ENCODE measurements at regions not wholly inside any gene's neighbourhood (a gene's known extent, or its start where the extent isn't known, plus 50 kb on each side); places are given as distances from the start of the nearest gene placed in this dataset.
"Not testable (repeated sequence)": the region's sequence is repeated elsewhere in the genome, so short reads cannot be mapped to it uniquely, and the experiment has no call there.

- no peak overlapping the region for H2BK120ac ChIP-seq (ENCODE audit: low read depth, low read length)
- no peak overlapping the region for H4K91ac ChIP-seq (ENCODE audit: low read depth, low read length, poor library complexity)
- H3K14ac ChIP-seq (ENCODE audit: low read length), result no peak overlapping the region
- no peak overlapping the region for H3K18ac ChIP-seq (ENCODE audit: low read length)
- no peaks in the 10 kb centered on the region for H3K27me3 ChIP-seq (ENCODE audit: control insufficient read depth in 3 of 3, insufficient read depth in 3 of 3, low read depth in 1 of 3, low read length in 3 of 3)
- WGBS, 2 donors (ENCODE audit: extremely low coverage in 2 of 2, insufficient read length in 2 of 2, insufficient replicate concordance in 1 of 2), result no CpG with 5 or more reads among the region's 2 CpGs
- H3K36me3 ChIP-seq (replicated peaks in 1 of 2; ENCODE audit: control insufficient read depth in 2 of 2, insufficient read depth in 2 of 2, low read length in 2 of 2), result no peaks in the 10 kb centered on the region
- H2AFZ ChIP-seq (ENCODE audit: low read length), result no peak overlapping the region
- no peak overlapping the region for H4K8ac ChIP-seq (ENCODE audit: low read depth, low read length)
- H3K27ac ChIP-seq (replicated peaks; ENCODE audit: low read length), result no peak overlapping the region
- H2AK5ac ChIP-seq (ENCODE audit: low read depth, low read length), result no peak overlapping the region
- no peak overlapping the region for H2BK5ac ChIP-seq (ENCODE audit: low read length)
- H3K9me3 ChIP-seq (replicated peaks in 1 of 2; ENCODE audit: control insufficient read depth in 2 of 2, insufficient read depth in 1 of 2, low read depth in 1 of 2, low read length in 2 of 2), result no peaks in the 10 kb centered on the region
- no peak overlapping the region for H3K23ac ChIP-seq (ENCODE audit: low read depth, low read length, poor library complexity)
- H2BK15ac ChIP-seq (ENCODE audit: low read length), result no peak overlapping the region
- no peak overlapping the region for H3K9ac ChIP-seq (ENCODE audit: low read depth, low read length, poor library complexity)
- H3K79me1 ChIP-seq (ENCODE audit: low read depth, low read length), result no peaks in the 10 kb centered on the region
- peaks cover 0 to under 1% of the 10 kb centered on the region in 2 donors for H3K4me1 ChIP-seq (ENCODE audit: control insufficient read depth in 2 of 2, insufficient read depth in 1 of 2, low read depth in 1 of 2, low read length in 2 of 2)
- no peak overlapping the region for H3K4me3 ChIP-seq (ENCODE audit: low read length in 2 of 2)
- H3K4me2 ChIP-seq (ENCODE audit: insufficient read depth, low read length, poor library complexity, severe bottlenecking), result no peak overlapping the region
- no peak for DNase-seq (ENCODE audit: low spot score)
- no peak overlapping the region for H2BK12ac ChIP-seq (ENCODE audit: low read length)
- H3K4ac ChIP-seq (ENCODE audit: low read length), result no peak overlapping the region
Measured at GRCh38 chr15:38761681-38762080, 197.1 kb upstream of the RASGRP1 start.

- Histone ChIP-seq H2BK120ac (ENCODE audit: low read depth, low read length) (no peak overlapping the region), H3K4me1 (ENCODE audit: control insufficient read depth in 2 of 2, insufficient read depth in 1 of 2, low read depth in 1 of 2, low read length in 2 of 2) (peaks cover 0 to 5% of the 10 kb centered on the region in 2 donors), H3K4ac (ENCODE audit: low read length) (no peak overlapping the region), H3K18ac (ENCODE audit: low read length) (no peak overlapping the region), H3K4me3 (ENCODE audit: low read length in 2 of 2) (no peak overlapping the region), H3K23ac (ENCODE audit: low read depth, low read length, poor library complexity) (no peak overlapping the region), H3K9ac (ENCODE audit: low read depth, low read length, poor library complexity) (no peak overlapping the region), H3K27ac (replicated peaks; ENCODE audit: low read length) (no peak overlapping the region), H3K4me2 (ENCODE audit: insufficient read depth, low read length, poor library complexity, severe bottlenecking) (no peak overlapping the region), H4K8ac (ENCODE audit: low read depth, low read length) (no peak overlapping the region), H3K36me3 (replicated peaks in 1 of 2; ENCODE audit: control insufficient read depth in 2 of 2, insufficient read depth in 2 of 2, low read length in 2 of 2) (no peaks in the 10 kb centered on the region), H4K91ac (ENCODE audit: low read depth, low read length, poor library complexity) (no peak overlapping the region), H3K9me3 (replicated peaks in 1 of 2; ENCODE audit: control insufficient read depth in 2 of 2, insufficient read depth in 1 of 2, low read depth in 1 of 2, low read length in 2 of 2) (no peaks in the 10 kb centered on the region), H2AFZ (ENCODE audit: low read length) (no peak overlapping the region), H2BK5ac (ENCODE audit: low read length) (no peak overlapping the region), H3K79me1 (ENCODE audit: low read depth, low read length) (no peaks in the 10 kb centered on the region), H2BK12ac (ENCODE audit: low read length) (no peak overlapping the region), H3K27me3 (ENCODE audit: control insufficient read depth in 3 of 3, insufficient read depth in 3 of 3, low read depth in 1 of 3, low read length in 3 of 3) (no peaks in the 10 kb centered on the region), H2AK5ac (ENCODE audit: low read depth, low read length) (no peak overlapping the region), H3K14ac (ENCODE audit: low read length) (no peak overlapping the region), H2BK15ac (ENCODE audit: low read length) (no peak overlapping the region)
- no CpG with 5 or more reads among the region's 6 CpGs for WGBS, 2 donors (ENCODE audit: extremely low coverage in 2 of 2, insufficient read length in 2 of 2, insufficient replicate concordance in 1 of 2)
- DNase-seq (ENCODE audit: low spot score), result peak; percentile 5
Measured at GRCh38 chr15:38768970-38769369, 204.4 kb upstream of the RASGRP1 start.

- H3K9me3 ChIP-seq (replicated peaks in 1 of 2; ENCODE audit: control insufficient read depth in 2 of 2, insufficient read depth in 1 of 2, low read depth in 1 of 2, low read length in 2 of 2), result no peaks in the 10 kb centered on the region
- no peak for DNase-seq (ENCODE audit: low spot score)
- no peak overlapping the region for H2AK5ac ChIP-seq (ENCODE audit: low read depth, low read length)
- no peak overlapping the region for H3K27ac ChIP-seq (replicated peaks; ENCODE audit: low read length)
- no peaks in the 10 kb centered on the region for H3K27me3 ChIP-seq (ENCODE audit: control insufficient read depth in 3 of 3, insufficient read depth in 3 of 3, low read depth in 1 of 3, low read length in 3 of 3)
- no peak overlapping the region for H2BK5ac ChIP-seq (ENCODE audit: low read length)
- no peak overlapping the region for H3K4me3 ChIP-seq (ENCODE audit: low read length in 2 of 2)
- H4K8ac ChIP-seq (ENCODE audit: low read depth, low read length), result no peak overlapping the region
- no peak overlapping the region for H3K14ac ChIP-seq (ENCODE audit: low read length)
- no CpG with 5 or more reads among the region's 2 CpGs for WGBS, 2 donors (ENCODE audit: extremely low coverage in 2 of 2, insufficient read length in 2 of 2, insufficient replicate concordance in 1 of 2)
- H3K4me2 ChIP-seq (ENCODE audit: insufficient read depth, low read length, poor library complexity, severe bottlenecking), result no peak overlapping the region
- peaks cover 0 to 5% of the 10 kb centered on the region in 2 donors for H3K4me1 ChIP-seq (ENCODE audit: control insufficient read depth in 2 of 2, insufficient read depth in 1 of 2, low read depth in 1 of 2, low read length in 2 of 2)
- H3K18ac ChIP-seq (ENCODE audit: low read length), result no peak overlapping the region
- H2BK12ac ChIP-seq (ENCODE audit: low read length), result no peak overlapping the region
- H2BK15ac ChIP-seq (ENCODE audit: low read length), result no peak overlapping the region
- H4K91ac ChIP-seq (ENCODE audit: low read depth, low read length, poor library complexity), result no peak overlapping the region
- H2AFZ ChIP-seq (ENCODE audit: low read length), result no peak overlapping the region
- H3K9ac ChIP-seq (ENCODE audit: low read depth, low read length, poor library complexity), result no peak overlapping the region
- no peak overlapping the region for H3K4ac ChIP-seq (ENCODE audit: low read length)
- H3K36me3 ChIP-seq (replicated peaks in 1 of 2; ENCODE audit: control insufficient read depth in 2 of 2, insufficient read depth in 2 of 2, low read length in 2 of 2), result no peaks in the 10 kb centered on the region
- no peak overlapping the region for H2BK120ac ChIP-seq (ENCODE audit: low read depth, low read length)
- no peaks in the 10 kb centered on the region for H3K79me1 ChIP-seq (ENCODE audit: low read depth, low read length)
- no peak overlapping the region for H3K23ac ChIP-seq (ENCODE audit: low read depth, low read length, poor library complexity)
Measured at GRCh38 chr15:38769492-38769891, 204.9 kb upstream of the RASGRP1 start.

GRCh38 chr15:38774076-38774475, 209.5 kb upstream of the RASGRP1 start:
- WGBS, 2 donors (ENCODE audit: extremely low coverage in 2 of 2, insufficient read length in 2 of 2, insufficient replicate concordance in 1 of 2), result no CpG with 5 or more reads among the region's 2 CpGs

More at GRCh38 chr15:38774076-38774475, 209.5 kb upstream of the RASGRP1 start:
- H2BK15ac ChIP-seq (ENCODE audit: low read length); DNase-seq (ENCODE audit: low spot score); H3K36me3 ChIP-seq (replicated peaks in 1 of 2; ENCODE audit: control insufficient read depth in 2 of 2, insufficient read depth in 2 of 2, low read length in 2 of 2); H3K4me1 ChIP-seq (ENCODE audit: control insufficient read depth in 2 of 2, insufficient read depth in 1 of 2, low read depth in 1 of 2, low read length in 2 of 2); H2AK5ac ChIP-seq (ENCODE audit: low read depth, low read length); H3K4me3 ChIP-seq (ENCODE audit: low read length in 2 of 2); H2BK120ac ChIP-seq (ENCODE audit: low read depth, low read length); H3K23ac ChIP-seq (ENCODE audit: low read depth, low read length, poor library complexity); H3K14ac ChIP-seq (ENCODE audit: low read length); H3K9ac ChIP-seq (ENCODE audit: low read depth, low read length, poor library complexity); H3K27me3 ChIP-seq (ENCODE audit: control insufficient read depth in 3 of 3, insufficient read depth in 3 of 3, low read depth in 1 of 3, low read length in 3 of 3); H4K8ac ChIP-seq (ENCODE audit: low read depth, low read length); H4K91ac ChIP-seq (ENCODE audit: low read depth, low read length, poor library complexity); H3K27ac ChIP-seq (replicated peaks; ENCODE audit: low read length); H3K18ac ChIP-seq (ENCODE audit: low read length); H3K79me1 ChIP-seq (ENCODE audit: low read depth, low read length); H2BK12ac ChIP-seq (ENCODE audit: low read length); H2AFZ ChIP-seq (ENCODE audit: low read length); H3K4ac ChIP-seq (ENCODE audit: low read length); H2BK5ac ChIP-seq (ENCODE audit: low read length); H3K9me3 ChIP-seq (replicated peaks in 1 of 2; ENCODE audit: control insufficient read depth in 2 of 2, insufficient read depth in 1 of 2, low read depth in 1 of 2, low read length in 2 of 2); H3K4me2 ChIP-seq (ENCODE audit: insufficient read depth, low read length, poor library complexity, severe bottlenecking): not testable (repeated sequence)

Data from neuronal stem cell (in vitro differentiated cells).